ENCODE measurements at regions not wholly inside any gene's neighbourhood (a gene's known extent, or its start where the extent isn't known, plus 50 kb on each side); places are given as distances from the start of the nearest gene placed in this dataset.
"Not testable (repeated sequence)": the region's sequence is repeated elsewhere in the genome, so short reads cannot be mapped to it uniquely, and the experiment has no call there.

GRCh38 chr5:163089230-163089629 lies 348.2 kb upstream of the CCNG1 start:
- no peak for TF ChIP-seq Cebpa-rat (IDR thresholded peaks at IDR 0.05)
- Histone ChIP-seq H3K4me3 (no peak overlapping the region), H3K27ac (no peak overlapping the region), H4K20me1 (no peaks in the 10 kb centered on the region), H3K9me3 (0 out of 2 replicates have a peak, but pooled peaks cover under 1% of the 10 kb centered on the region), H3K36me3 (no peaks in the 10 kb centered on the region), H3K4me1 (no peaks in the 10 kb centered on the region), H3K27me3 (no peaks in the 10 kb centered on the region), H3K9ac (no peak overlapping the region), H3K4me2 (no peak overlapping the region)

DNA sequence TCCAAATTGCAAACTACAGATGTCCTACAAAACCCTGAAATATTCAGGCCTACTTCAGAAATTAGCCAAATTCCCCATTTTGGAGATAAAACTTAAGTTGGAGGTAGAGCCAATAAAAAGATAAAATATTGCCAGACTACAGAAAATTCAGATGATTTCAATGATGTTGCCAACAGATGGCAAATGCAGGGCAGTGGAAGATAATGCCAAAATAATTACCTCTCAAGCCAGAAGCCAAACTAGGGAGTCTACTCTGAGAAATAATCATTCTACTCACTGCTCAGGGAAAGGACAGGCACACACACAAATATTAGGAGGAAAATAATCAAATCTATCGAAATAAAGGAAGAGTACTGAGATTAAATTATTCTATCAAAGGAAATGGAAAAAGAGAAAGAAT lies 347.5 kb upstream of the CCNG1 start:
- no peaks in the 10 kb centered on the region for H3K36me3 ChIP-seq
- no peak overlapping the region for H3K4me2 ChIP-seq
- H3K4me1 ChIP-seq = no peaks in the 10 kb centered on the region
- no peak overlapping the region for H3K27ac ChIP-seq
- H3K4me3 ChIP-seq = no peak overlapping the region
- no peaks in the 10 kb centered on the region for H3K9me3 ChIP-seq
- H4K20me1 ChIP-seq = no peaks in the 10 kb centered on the region
- H3K9ac ChIP-seq = no peak overlapping the region
- H3K27me3 ChIP-seq = no peaks in the 10 kb centered on the region
- no peak for TF ChIP-seq Cebpa-rat (IDR thresholded peaks at IDR 0.05)

- Histone ChIP-seq H3K9ac (no peak overlapping the region), H3K9me3 (no peaks in the 10 kb centered on the region), H3K4me3 (no peak overlapping the region), H3K4me1 (no peaks in the 10 kb centered on the region), H3K27ac (no peak overlapping the region), H4K20me1 (no peaks in the 10 kb centered on the region), H3K4me2 (no peak overlapping the region), H3K36me3 (no peaks in the 10 kb centered on the region), H3K27me3 (no peaks in the 10 kb centered on the region)
- no peak for TF ChIP-seq Cebpa-rat (IDR thresholded peaks at IDR 0.05)
Measured at GRCh38 chr5:163094492-163095180, 342.8 kb upstream of the CCNG1 start.

- H3K9me3 ChIP-seq = no peaks in the 10 kb centered on the region
- no peaks in the 10 kb centered on the region for H4K20me1 ChIP-seq
Measured at GRCh38 chr5:163104464-163104863, 332.9 kb upstream of the CCNG1 start.

DNA sequence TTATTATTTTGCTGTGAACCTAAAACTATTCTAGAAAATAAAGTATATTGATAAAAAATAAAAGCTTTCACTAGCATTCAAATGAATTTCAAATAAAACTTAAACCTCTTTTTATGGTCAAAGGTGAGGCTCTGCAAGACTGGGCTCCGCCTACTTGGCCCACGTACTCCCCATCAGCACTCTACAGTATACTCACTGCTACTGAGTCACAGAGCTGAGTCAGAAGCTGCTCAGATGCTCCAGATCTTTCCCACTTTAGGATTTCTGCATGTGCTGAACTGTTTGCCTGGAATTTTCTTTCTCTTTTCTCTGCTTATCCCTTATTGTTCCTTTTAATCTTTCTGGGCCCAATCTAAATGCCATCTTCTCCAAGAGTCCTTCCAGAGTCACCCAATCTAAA lies 331.9 kb upstream of the CCNG1 start:
- H3K36me3 ChIP-seq = no peaks in the 10 kb centered on the region
- H3K27me3 ChIP-seq = no peaks in the 10 kb centered on the region
- H3K9ac ChIP-seq = no peak overlapping the region
- H3K4me1 ChIP-seq = no peaks in the 10 kb centered on the region
- H3K4me2 ChIP-seq = no peak overlapping the region
- H3K4me3 ChIP-seq = no peak overlapping the region
- TF ChIP-seq Cebpa-rat (IDR thresholded peaks at IDR 0.05) = no peak
- no peaks in the 10 kb centered on the region for H4K20me1 ChIP-seq
- no peaks in the 10 kb centered on the region for H3K9me3 ChIP-seq
- no peak overlapping the region for H3K27ac ChIP-seq

More at GRCh38 chr5:163104464-163104863, 332.9 kb upstream of the CCNG1 start:
- H3K27ac ChIP-seq = no peak overlapping the region
- no peak overlapping the region for H3K9ac ChIP-seq
- H3K4me3 ChIP-seq = no peak overlapping the region
- no peak for TF ChIP-seq Cebpa-rat (IDR thresholded peaks at IDR 0.05)
- no peak overlapping the region for H3K4me2 ChIP-seq
- H3K27me3 ChIP-seq = no peaks in the 10 kb centered on the region
- H3K4me1 ChIP-seq = no peaks in the 10 kb centered on the region
- no peaks in the 10 kb centered on the region for H3K36me3 ChIP-seq

DNA sequence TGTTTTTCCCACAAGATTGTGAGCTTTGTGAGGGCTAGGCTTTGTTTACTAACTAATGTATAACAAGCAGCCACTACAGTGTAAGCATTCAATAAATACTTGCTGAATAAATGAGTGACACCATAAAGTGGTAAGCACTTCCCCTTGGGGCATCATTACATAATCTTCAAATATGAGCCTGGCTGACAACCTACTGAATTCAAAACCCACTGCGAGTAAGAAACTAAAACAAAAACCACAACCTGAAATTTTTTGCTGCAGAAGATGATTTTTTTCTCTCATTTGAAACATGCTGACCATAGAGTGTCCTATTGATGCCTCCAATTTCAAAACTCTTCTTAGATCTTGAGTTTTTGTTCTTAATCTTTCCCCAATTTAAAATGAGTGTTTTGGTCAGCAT lies 331.3 kb upstream of the CCNG1 start:
- no peaks in the 10 kb centered on the region for H3K36me3 ChIP-seq

DNA sequence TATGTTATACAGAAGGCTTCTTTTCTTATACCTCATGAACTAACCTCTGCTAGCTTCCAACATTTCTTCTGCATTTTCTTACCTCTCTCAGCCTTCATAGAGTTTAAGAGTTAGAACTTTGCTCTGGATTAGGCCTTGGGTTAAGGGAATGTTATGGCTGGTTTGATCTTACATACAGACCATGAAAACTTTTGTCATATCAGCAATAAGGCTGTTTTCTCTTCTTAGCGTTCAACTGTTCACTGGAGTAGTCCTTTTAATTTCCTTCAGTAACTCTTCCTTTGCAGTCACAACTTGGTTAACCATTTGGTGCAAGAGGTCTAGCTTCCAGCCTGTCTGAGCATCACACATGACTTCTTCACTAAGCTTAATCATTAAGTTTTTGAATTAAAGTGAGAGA lies 329.0 kb upstream of the CCNG1 start:
- Histone ChIP-seq H3K36me3 (no peaks in the 10 kb centered on the region), H3K9ac (no peak overlapping the region), H3K27ac (no peak overlapping the region), H3K27me3 (no peaks in the 10 kb centered on the region), H3K4me2 (no peak overlapping the region), H3K4me1 (no peaks in the 10 kb centered on the region), H3K9me3 (no peaks in the 10 kb centered on the region), H3K4me3 (no peak overlapping the region), H4K20me1 (no peaks in the 10 kb centered on the region)
- no peak for TF ChIP-seq Cebpa-rat (IDR thresholded peaks at IDR 0.05)

More for the DNA sequence above, 331.3 kb upstream of the CCNG1 start:
- Histone ChIP-seq H3K4me2 (no peak overlapping the region), H3K4me1 (no peaks in the 10 kb centered on the region), H3K4me3 (no peak overlapping the region), H3K9ac (no peak overlapping the region), H4K20me1 (no peaks in the 10 kb centered on the region), H3K9me3 (no peaks in the 10 kb centered on the region), H3K27ac (no peak overlapping the region), H3K27me3 (no peaks in the 10 kb centered on the region)
- no peak for TF ChIP-seq Cebpa-rat (IDR thresholded peaks at IDR 0.05)

- no peak for TF ChIP-seq Cebpa-rat (IDR thresholded peaks at IDR 0.05)
- H3K9ac ChIP-seq = no peak overlapping the region
- no peaks in the 10 kb centered on the region for H3K27me3 ChIP-seq
- H3K4me3 ChIP-seq = no peak overlapping the region
- no peaks in the 10 kb centered on the region for H4K20me1 ChIP-seq
- H3K4me1 ChIP-seq = no peaks in the 10 kb centered on the region
- H3K9me3 ChIP-seq = no peaks in the 10 kb centered on the region
- no peak overlapping the region for H3K4me2 ChIP-seq
- H3K27ac ChIP-seq = no peak overlapping the region
- no peaks in the 10 kb centered on the region for H3K36me3 ChIP-seq
Measured at GRCh38 chr5:163115011-163115410, 322.4 kb upstream of the CCNG1 start.

- H3K4me2 ChIP-seq, H4K20me1 ChIP-seq, H3K27me3 ChIP-seq, H3K4me3 ChIP-seq, H3K27ac ChIP-seq, H3K9me3 ChIP-seq, H3K36me3 ChIP-seq, H3K9ac ChIP-seq, H3K4me1 ChIP-seq: not testable (repeated sequence)
Measured at GRCh38 chr5:163116618-163117017, 320.8 kb upstream of the CCNG1 start.

GRCh38 chr5:163134061-163134460 lies 303.3 kb upstream of the CCNG1 start:
- no peak overlapping the region for H3K27ac ChIP-seq
- H3K4me3 ChIP-seq = no peak overlapping the region
- H3K4me2 ChIP-seq = no peak overlapping the region
- H3K4me1 ChIP-seq = no peaks in the 10 kb centered on the region
- no peaks in the 10 kb centered on the region for H3K36me3 ChIP-seq
- no peak for TF ChIP-seq Cebpa-rat (IDR thresholded peaks at IDR 0.05)
- H3K27me3 ChIP-seq = no peaks in the 10 kb centered on the region
- no peak overlapping the region for H3K9ac ChIP-seq
- H4K20me1 ChIP-seq = no peaks in the 10 kb centered on the region
- no peaks in the 10 kb centered on the region for H3K9me3 ChIP-seq

DNA sequence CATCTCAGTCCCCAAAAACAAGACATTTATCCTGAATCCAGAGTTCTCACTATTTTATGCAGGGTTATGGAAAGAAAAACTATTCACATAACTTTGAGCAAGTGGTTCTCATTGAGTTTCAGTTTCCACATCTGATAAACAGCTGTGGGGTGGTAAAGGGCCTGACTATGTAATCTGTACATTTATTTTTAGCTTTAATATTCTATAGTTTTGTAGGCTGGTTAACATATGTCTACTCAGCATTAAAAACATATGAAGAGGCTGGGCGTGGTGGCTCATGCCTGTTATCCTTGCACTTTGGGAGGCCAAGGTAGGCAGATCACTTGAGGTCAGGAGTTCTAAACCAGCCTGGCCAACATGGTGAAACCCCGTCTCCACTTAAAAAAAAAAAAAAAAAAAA lies 301.5 kb upstream of the CCNG1 start:
- H3K27ac ChIP-seq = no peak overlapping the region
- no peak overlapping the region for H3K9ac ChIP-seq
- H3K27me3 ChIP-seq = no peaks in the 10 kb centered on the region
- H3K4me3 ChIP-seq = no peak overlapping the region
- no peaks in the 10 kb centered on the region for H3K4me1 ChIP-seq
- H3K4me2 ChIP-seq = no peak overlapping the region
- no peaks in the 10 kb centered on the region for H3K36me3 ChIP-seq
- H4K20me1 ChIP-seq = no peaks in the 10 kb centered on the region
- TF ChIP-seq Cebpa-rat (IDR thresholded peaks at IDR 0.05) = no peak
- H3K9me3 ChIP-seq = no peaks in the 10 kb centered on the region
